ENCODE measurements at regions not wholly inside any gene's neighbourhood (a gene's known extent, or its start where the extent isn't known, plus 50 kb on each side); places are given as distances from the start of the nearest gene placed in this dataset.
"Not testable (repeated sequence)": the region's sequence is repeated elsewhere in the genome, so short reads cannot be mapped to it uniquely, and the experiment has no call there.

- TF ChIP-seq CTCF (IDR thresholded peaks at IDR 0.05) = peak in 1 of 6 experiments; percentile 7
- H3K27me3 ChIP-seq; H3K27ac ChIP-seq; intact Hi-C loops (cut with DNase I); DNase-seq; H3K4me3 ChIP-seq; H3K36me3 ChIP-seq; H3K9me3 ChIP-seq; H3K4me1 ChIP-seq: not testable (repeated sequence)
- 18% methylated on average over 1 of the region's 1 CpG for WGBS, 2 donors
Measured at GRCh38 chr21:9969399-9969798, 552.0 kb upstream of the TPTE start.

- H3K4me1 ChIP-seq; H3K27me3 ChIP-seq; H3K27ac ChIP-seq; H3K9me3 ChIP-seq; DNase-seq; H3K36me3 ChIP-seq; H3K4me3 ChIP-seq; intact Hi-C loops (cut with DNase I): not testable (repeated sequence)
- WGBS, 2 donors = 20 to 33% methylated on average over 1 of the region's 1 CpG
Measured at GRCh38 chr21:9972018-9972417, 549.4 kb upstream of the TPTE start.

GRCh38 chr21:9978371-9978770 is 543.0 kb upstream of the TPTE start:
- H3K4me3 ChIP-seq; intact Hi-C loops (cut with DNase I); H3K27ac ChIP-seq; DNase-seq; H3K36me3 ChIP-seq; H3K27me3 ChIP-seq; H3K4me1 ChIP-seq: not testable (repeated sequence)
- WGBS, 2 donors = 76 to 89% methylated on average over 3 of the region's 4 CpGs
- peaks cover 0 to 11% (median 0%) of the 10 kb centered on the region in 3 donors for H3K9me3 ChIP-seq

- H3K9me3 ChIP-seq; H3K27me3 ChIP-seq; H3K27ac ChIP-seq; H3K4me3 ChIP-seq; DNase-seq; H3K4me1 ChIP-seq; intact Hi-C loops (cut with DNase I); H3K36me3 ChIP-seq: not testable (repeated sequence)
- 53 to 62% methylated on average over 2 of the region's 2 CpGs for WGBS, 2 donors
Measured at GRCh38 chr21:9997507-9997906, 523.9 kb upstream of the TPTE start.

- DNase-seq; H3K4me1 ChIP-seq; H3K36me3 ChIP-seq; H3K27ac ChIP-seq; H3K4me3 ChIP-seq; H3K27me3 ChIP-seq; intact Hi-C loops (cut with DNase I): not testable (repeated sequence)
- peaks cover 0 to 10% (median 0%) of the 10 kb centered on the region in 3 donors for H3K9me3 ChIP-seq
- WGBS, 2 donors = 50 to 55% methylated on average over 5 of the region's 6 CpGs
Measured at GRCh38 chr21:10002762-10003313, 518.5 kb upstream of the TPTE start.

GRCh38 chr21:10005791-10006190 is 515.6 kb upstream of the TPTE start:
- H3K9me3 ChIP-seq = peaks cover 0 to 14% (median 0%) of the 10 kb centered on the region in 3 donors
- H3K4me1 ChIP-seq; DNase-seq; intact Hi-C loops (cut with DNase I); H3K27me3 ChIP-seq; H3K4me3 ChIP-seq; H3K27ac ChIP-seq; H3K36me3 ChIP-seq: not testable (repeated sequence)
- 47 to 55% methylated on average over 2 of the region's 2 CpGs for WGBS, 2 donors

GRCh38 chr21:10016991-10017390 is 504.4 kb upstream of the TPTE start:
- H3K27me3 ChIP-seq = not testable (repeated sequence)

GRCh38 chr21:10017757-10018156 is 503.6 kb upstream of the TPTE start:
- WGBS, 2 donors = 66 to 68% methylated on average over 4 of the region's 4 CpGs
- H3K36me3 ChIP-seq; H3K27me3 ChIP-seq; DNase-seq; H3K27ac ChIP-seq; H3K4me3 ChIP-seq; H3K9me3 ChIP-seq; intact Hi-C loops (cut with DNase I); H3K4me1 ChIP-seq: not testable (repeated sequence)

More at GRCh38 chr21:10016991-10017390, 504.4 kb upstream of the TPTE start:
- H3K4me1 ChIP-seq; intact Hi-C loops (cut with DNase I); H3K27ac ChIP-seq; H3K9me3 ChIP-seq; H3K4me3 ChIP-seq; H3K36me3 ChIP-seq; DNase-seq: not testable (repeated sequence)
- WGBS, 2 donors = 51 to 56% methylated on average over 2 of the region's 2 CpGs

- H3K36me3 ChIP-seq; H3K9me3 ChIP-seq; H3K27me3 ChIP-seq; intact Hi-C loops (cut with DNase I); H3K4me1 ChIP-seq; H3K27ac ChIP-seq; DNase-seq; H3K4me3 ChIP-seq: not testable (repeated sequence)
- WGBS, 2 donors = 73 to 75% methylated on average over 3 of the region's 3 CpGs
Measured at GRCh38 chr21:10021462-10021861, 499.9 kb upstream of the TPTE start.

- H3K27ac ChIP-seq; H3K4me1 ChIP-seq; H3K36me3 ChIP-seq; H3K9me3 ChIP-seq; H3K27me3 ChIP-seq; DNase-seq; H3K4me3 ChIP-seq; intact Hi-C loops (cut with DNase I): not testable (repeated sequence)
- 62 to 68% methylated on average over 2 of the region's 2 CpGs for WGBS, 2 donors
Measured at GRCh38 chr21:10022745-10023144, 498.6 kb upstream of the TPTE start.

Data from esophagus squamous epithelium (tissue), 5 donors.